HFF-Myc (cell line): ENCODE measurements at regions not wholly inside any gene's neighbourhood (a gene's known extent, or its start where the extent isn't known, plus 50 kb on each side); places are given as distances from the start of the nearest gene placed in this dataset.

Experiments used
- DNase-seq: peaks from one replicate; pipeline ENCODE4 v3.0.0-alpha.2; 2011; ENCODE audit warnings: low read depth; ENCODE audit errors: extremely low read depth
- H3K4me3 ChIP-seq: replicated peaks from 2 replicates; pipeline ENCODE4 v1.5.1; 2011; ENCODE audit warnings: low read depth, mild to moderate bottlenecking, control low read depth, low read length
- CTCF ChIP-seq: IDR thresholded peaks from 2 replicates; pipeline ENCODE4 v1.5.1; 2012; ENCODE audit warnings: mild to moderate bottlenecking, low read depth, low read length, control low read depth; ENCODE audit errors: missing control alignments

GRCh38 chr13:47588676-47589075 lies 412.4 kb downstream of the SUCLA2 start:
- no peak for DNase-seq
- no peak overlapping the region for H3K4me3 ChIP-seq
- peak; percentile 10 for TF ChIP-seq CTCF

- no peak for DNase-seq
- no peak overlapping the region for H3K4me3 ChIP-seq
- TF ChIP-seq CTCF, result no peak
These were observed 428.7 kb downstream of the SUCLA2 start for GRCh38 chr13:47572375-47572774.

GRCh38 chr13:47564041-47564440 lies 437.0 kb downstream of the SUCLA2 start:
- no peak overlapping the region for H3K4me3 ChIP-seq
- no peak for DNase-seq
- TF ChIP-seq CTCF, result no peak

- TF ChIP-seq CTCF, result no peak
- H3K4me3 ChIP-seq, result no peak overlapping the region
- no peak for DNase-seq
These were observed 444.4 kb downstream of the SUCLA2 start for GRCh38 chr13:47556703-47557102.

- no peak overlapping the region for H3K4me3 ChIP-seq
- DNase-seq, result no peak
- no peak for TF ChIP-seq CTCF
These were observed 445.8 kb downstream of the SUCLA2 start for GRCh38 chr13:47555235-47555634.

GRCh38 chr13:47553329-47553977 lies 447.6 kb downstream of the SUCLA2 start:
- no peak overlapping the region for H3K4me3 ChIP-seq
- DNase-seq, result no peak

More at GRCh38 chr13:47553329-47553977, 447.6 kb downstream of the SUCLA2 start:
- TF ChIP-seq CTCF, result no peak
